Smooth muscle cell (in vitro differentiated cells): ENCODE measurements at regions not wholly inside any gene's neighbourhood (a gene's known extent, or its start where the extent isn't known, plus 50 kb on each side); places are given as distances from the start of the nearest gene placed in this dataset.

ENCODE experiments used
- DNase-seq: peaks from one replicate; lab custom pipeline; 2025; ENCODE audit not compliant: unreplicated experiment; lab: John Stamatoyannopoulos, UW
- H2AFZ ChIP-seq: fragments of 200-600 bp; sonication (generic); 2 replicates; pipeline ENCODE4 v1.6.0; 2016; ENCODE audit warnings: antibody characterized with exemption, low read depth, mild to moderate bottlenecking
- H3F3A ChIP-seq: fragments of 200-600 bp; sonication (generic); 2 replicates; pipeline ENCODE4 v1.6.0; 2017; ENCODE audit warnings: antibody characterized with exemption, low read depth
- H3K27ac ChIP-seq: fragments of 200-600 bp; sonication (generic); 2 replicates; pipeline ENCODE4 v1.5.1; 2016; ENCODE audit warnings: low read depth, mild to moderate bottlenecking
- H3K27me3 ChIP-seq: fragments of 200-600 bp; sonication (generic); 2 replicates; pipeline ENCODE4 v1.6.1; 2016; ENCODE audit warnings: low read depth, mild to moderate bottlenecking
- H3K36me3 ChIP-seq: fragments of 200-600 bp; sonication (generic); 2 replicates; pipeline ENCODE4 v1.5.1; 2016; ENCODE audit warnings: low read depth
- H3K4me1 ChIP-seq: fragments of 200-600 bp; sonication (generic); 2 replicates; pipeline ENCODE4 v1.5.1; 2016; ENCODE audit warnings: low read depth
- H3K4me2 ChIP-seq: fragments of 200-600 bp; sonication (generic); 2 replicates; pipeline ENCODE4 v1.6.0; 2016; ENCODE audit warnings: mild to moderate bottlenecking
- H3K4me3 ChIP-seq: fragments of 200-600 bp; sonication (generic); 2 replicates; pipeline ENCODE4 v1.5.1; 2016; ENCODE audit warnings: mild to moderate bottlenecking
- H3K79me2 ChIP-seq: fragments of 200-600 bp; sonication (generic); 2 replicates; pipeline ENCODE4 v1.6.0; 2016; ENCODE audit warnings: low read depth, mild to moderate bottlenecking
- H3K9ac ChIP-seq: fragments of 200-600 bp; sonication (generic); 2 replicates; pipeline ENCODE4 v1.6.0; 2016; ENCODE audit warnings: low read depth
- H3K9me3 ChIP-seq: fragments of 200-600 bp; sonication (generic); replicated peaks from 2 replicates; pipeline ENCODE4 v1.5.1; 2016; ENCODE audit warnings: low read depth
- H4K20me1 ChIP-seq: fragments of 200-600 bp; sonication (generic); 2 replicates; pipeline ENCODE4 v1.6.0; 2016; ENCODE audit warnings: low read depth
- CTCF ChIP-seq: fragments of 200-600 bp; sonication (generic); IDR thresholded peaks from 2 replicates; pipeline ENCODE4 v1.5.1; 2017; ENCODE audit warnings: borderline replicate concordance, mild to moderate bottlenecking, antibody characterized with exemption; ENCODE audit not compliant: insufficient read depth, poor library complexity, severe bottlenecking
- WGBS: methylation state at CpG from one replicate; pipeline ENCODE4 v1.1.7; 2016; ENCODE audit warnings: low lambda C conversion rate; 5-methylcytosine and 5-hydroxymethylcytosine counted together

DNA sequence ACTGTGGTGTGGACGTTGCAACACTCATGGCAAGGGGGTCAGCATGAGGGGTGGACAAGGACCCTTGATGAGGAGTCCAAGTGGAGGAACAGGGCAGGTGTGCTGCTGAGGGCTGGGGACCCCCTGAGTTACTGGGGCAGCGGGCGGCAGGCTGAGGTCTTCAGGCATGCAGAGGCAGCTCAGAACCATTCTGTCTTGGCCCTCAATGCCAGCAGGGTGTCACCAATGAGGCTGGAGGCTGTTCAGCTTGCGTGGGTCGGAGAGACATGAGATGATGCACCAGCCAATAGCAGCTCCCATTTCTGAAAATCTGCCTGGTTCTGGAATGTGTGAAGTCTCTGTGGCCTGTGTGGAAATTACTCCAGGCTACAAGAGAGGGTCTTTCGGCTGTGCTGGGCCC lies 105.4 kb downstream of the INHBB start:
- no peak overlapping the region for H3K9ac ChIP-seq
- H3K4me3 ChIP-seq, result no peak overlapping the region
- no peaks in the 10 kb centered on the region for H3K36me3 ChIP-seq
- DNase-seq, result no peak
- no peaks in the 10 kb centered on the region for H3K4me1 ChIP-seq
- TF ChIP-seq CTCF, result no peak
- no peak overlapping the region for H2AFZ ChIP-seq
- no peak overlapping the region for H3K4me2 ChIP-seq
- H4K20me1 ChIP-seq, result no peaks in the 10 kb centered on the region
- H3K27me3 ChIP-seq, result no peaks in the 10 kb centered on the region
- no peak overlapping the region for H3K27ac ChIP-seq
- WGBS, result 86% methylated on average over 6 of the region's 6 CpGs
- no peaks in the 10 kb centered on the region for H3K9me3 ChIP-seq
- no peaks in the 10 kb centered on the region for H3K79me2 ChIP-seq
- H3F3A ChIP-seq, result no peaks in the 10 kb centered on the region

- DNase-seq, result no peak
- Histone ChIP-seq H3K9me3 (no peaks in the 10 kb centered on the region), H3K4me2 (no peak overlapping the region), H3K79me2 (no peaks in the 10 kb centered on the region), H3K9ac (no peak overlapping the region), H3K36me3 (no peaks in the 10 kb centered on the region), H3K4me3 (no peak overlapping the region), H4K20me1 (no peaks in the 10 kb centered on the region), H3K27me3 (no peaks in the 10 kb centered on the region), H3K4me1 (no peaks in the 10 kb centered on the region), H3F3A (no peaks in the 10 kb centered on the region), H2AFZ (no peak overlapping the region), H3K27ac (no peak overlapping the region)
- WGBS, result 84% methylated on average over 6 of the region's 7 CpGs
- TF ChIP-seq CTCF, result no peak
These were observed 106.2 kb downstream of the INHBB start for GRCh38 chr2:120452131-120452530.

DNA sequence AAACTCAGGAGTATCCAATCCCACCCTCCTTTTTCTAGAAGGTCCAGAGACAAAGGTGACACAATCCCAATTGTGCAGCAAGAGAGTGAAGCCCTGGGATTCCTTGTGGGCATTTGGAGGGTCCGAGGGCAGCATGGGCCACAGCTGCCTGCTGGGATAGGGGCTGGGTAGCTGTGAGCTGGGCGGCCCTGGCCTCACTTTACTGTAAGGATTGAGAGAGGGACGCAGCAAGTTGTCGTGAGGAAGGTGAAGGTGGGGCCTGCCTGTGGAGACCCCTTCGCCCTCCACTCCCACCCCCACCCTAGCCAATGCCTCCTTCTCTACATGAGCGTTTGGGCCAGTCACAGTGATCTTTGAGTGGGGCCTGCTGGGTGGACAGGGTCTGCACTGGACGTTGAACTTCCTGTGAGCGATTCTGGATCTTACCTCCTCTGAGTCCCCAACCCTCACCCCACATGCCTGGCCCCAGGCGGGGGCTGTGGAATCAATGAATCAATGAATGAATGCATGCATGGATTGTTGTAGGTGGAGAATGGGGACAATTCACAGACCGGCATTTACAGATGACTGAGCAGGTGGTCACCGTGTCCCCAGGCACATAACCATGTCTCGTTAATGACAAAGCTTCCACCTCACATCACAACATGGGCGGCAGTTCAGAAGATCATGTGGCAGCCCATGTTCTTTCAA lies 107.2 kb downstream of the INHBB start:
- Histone ChIP-seq H3K27ac (no peak overlapping the region), H4K20me1 (no peaks in the 10 kb centered on the region), H3K4me3 (no peak overlapping the region), H3K79me2 (no peaks in the 10 kb centered on the region), H3K4me1 (no peaks in the 10 kb centered on the region), H3K9ac (no peak overlapping the region), H3K27me3 (no peaks in the 10 kb centered on the region), H3F3A (no peaks in the 10 kb centered on the region), H3K4me2 (no peak overlapping the region), H3K36me3 (no peaks in the 10 kb centered on the region), H2AFZ (no peak overlapping the region), H3K9me3 (peaks cover 6% of the 10 kb centered on the region)
- TF ChIP-seq CTCF, result no peak
- 93% methylated on average over 13 of the region's 13 CpGs for WGBS
- DNase-seq, result no peak

- Histone ChIP-seq H3K27me3 (no peaks in the 10 kb centered on the region), H4K20me1 (no peaks in the 10 kb centered on the region), H3K79me2 (no peaks in the 10 kb centered on the region), H3K4me3 (no peak overlapping the region), H3K36me3 (no peaks in the 10 kb centered on the region), H3K9ac (no peak overlapping the region), H3F3A (no peaks in the 10 kb centered on the region), H3K4me2 (peak overlapping the region; percentile 50), H2AFZ (no peak overlapping the region), H3K27ac (peak overlapping the region; percentile 76), H3K9me3 (peaks cover 6% of the 10 kb centered on the region), H3K4me1 (no peaks in the 10 kb centered on the region)
- DNase-seq, result no peak
- TF ChIP-seq CTCF, result no peak
- WGBS, result 42% methylated on average over 3 of the region's 3 CpGs
These were observed 107.7 kb downstream of the INHBB start for GRCh38 chr2:120453635-120453998.
